SK-N-MC (cell line): ENCODE measurements at regions not wholly inside any gene's neighbourhood (a gene's known extent, or its start where the extent isn't known, plus 50 kb on each side); places are given as distances from the start of the nearest gene placed in this dataset.

ENCODE experiments used
- EZH2 ChIP-seq: fragments of 200-600 bp; sonication (generic); IDR thresholded peaks from one replicate; pipeline ENCODE4 v1.6.1; 2017; ENCODE audit warnings: antibody characterized with exemption
- FOXP2 ChIP-seq: optimal IDR thresholded peaks from 2 replicates; pipeline ENCODE3; 2011; ENCODE audit warnings: mild to moderate bottlenecking, moderate library complexity; ENCODE audit not compliant: insufficient read depth; ENCODE audit errors: extremely low read length, control extremely low read depth
- POLR2AphosphoS5 ChIP-seq: IDR thresholded peaks from 2 replicates; pipeline ENCODE4 v1.6.1; 2012; ENCODE audit warnings: mild to moderate bottlenecking, low read depth, low read length, borderline replicate concordance

- TF ChIP-seq POLR2AphosphoS5 (no peak), EZH2 (no peak), FOXP2 (no peak)
Measured at GRCh38 chr2:194564422-194564821, 1092.6 kb upstream of the SLC39A10 start.
